Fibroblast of lung (primary cell): ENCODE measurements at regions not wholly inside any gene's neighbourhood (a gene's known extent, or its start where the extent isn't known, plus 50 kb on each side); places are given as distances from the start of the nearest gene placed in this dataset.

Experiments used
- DNase-seq, 2 donors: peaks; one replicate each; pipeline versions ENCODE4 v3.0.0 to v3.0.0-alpha.2; 2010; ENCODE audit warnings: low read depth in 2 of 2
- H2AFZ ChIP-seq: 2 replicates; pipeline ENCODE4 v1.5.1; 2012; ENCODE audit warnings: low read length, control low read depth, inconsistent platforms
- H3K27ac ChIP-seq: 2 replicates; pipeline ENCODE4 v1.5.1; 2011; ENCODE audit warnings: low read length, control low read depth; ENCODE audit not compliant: insufficient read depth
- H3K27me3 ChIP-seq: 2 replicates; pipeline ENCODE4 v1.5.1; 2011; ENCODE audit warnings: mild to moderate bottlenecking, low read length; ENCODE audit not compliant: control insufficient read depth, insufficient read depth
- H3K36me3 ChIP-seq: 2 replicates; pipeline ENCODE4 v1.5.1; 2011; ENCODE audit warnings: low read length; ENCODE audit not compliant: control insufficient read depth, insufficient read depth
- H3K4me1 ChIP-seq: 2 replicates; pipeline ENCODE4 v1.5.1; 2011; ENCODE audit warnings: low read length; ENCODE audit not compliant: control insufficient read depth, insufficient read depth; ENCODE audit errors: extremely low read depth
- H3K4me2 ChIP-seq: 2 replicates; pipeline ENCODE4 v1.5.1; 2011; ENCODE audit warnings: low read length, control low read depth; ENCODE audit not compliant: insufficient read depth; ENCODE audit errors: extremely low read depth
- H3K4me3 ChIP-seq, 4 experiments: fragments of 200-600 bp in 1 of 4; sonication (generic) in 1 of 4; replicated peaks in 1 of 4; 2 replicates each; pipeline ENCODE4 v1.5.1; 2011 to 2016; ENCODE audit warnings: low read length in 4 of 4, low read depth in 3 of 4, mild to moderate bottlenecking in 3 of 4, control low read depth in 2 of 4, inconsistent platforms in 1 of 4, mixed read lengths in 1 of 4; ENCODE audit not compliant: insufficient read depth in 1 of 4; ENCODE audit errors: control extremely low read depth in 1 of 4
- H3K79me2 ChIP-seq: 2 replicates; pipeline ENCODE4 v1.5.1; 2012; ENCODE audit warnings: mild to moderate bottlenecking, low read length, inconsistent platforms; ENCODE audit not compliant: control insufficient read depth, insufficient read depth
- H3K9ac ChIP-seq: 2 replicates; pipeline ENCODE4 v1.5.1; 2011; ENCODE audit warnings: mild to moderate bottlenecking, low read length, control low read depth; ENCODE audit not compliant: insufficient read depth
- H3K9me3 ChIP-seq: 2 replicates; pipeline ENCODE4 v1.5.1; 2012; ENCODE audit warnings: low read depth, low read length; ENCODE audit not compliant: control insufficient read depth, insufficient read depth
- H4K20me1 ChIP-seq: 2 replicates; pipeline ENCODE4 v1.5.1; 2011; ENCODE audit warnings: low read length; ENCODE audit not compliant: control insufficient read depth, insufficient read depth; ENCODE audit errors: extremely low read depth
- CTCF ChIP-seq, 2 donors: IDR thresholded peaks in 1 of 2; conservative IDR thresholded peaks in 1 of 2; 1 replicate in 1 of 2; 2 replicates in 1 of 2; pipeline ENCODE4 v1.5.1; 2011 to 2012; ENCODE audit warnings: low read length in 2 of 2, control low read depth in 1 of 2, inconsistent platforms in 1 of 2, low read depth in 1 of 2, mild to moderate bottlenecking in 1 of 2
- EZH2 ChIP-seq: IDR thresholded peaks from 2 replicates; pipeline ENCODE4 v1.5.1; 2012; ENCODE audit warnings: low read length, control low read depth, mild to moderate bottlenecking; ENCODE audit errors: missing control alignments

GRCh38 chr18:39795350-39795749, 2159.7 kb upstream of the PIK3C3 start:
- no peak for DNase-seq
- no peak overlapping the region for H2AFZ ChIP-seq

GRCh38 chr18:39793609-39794008, 2161.4 kb upstream of the PIK3C3 start:
- H3K9me3 ChIP-seq: no peaks in the 10 kb centered on the region
- no peaks in the 10 kb centered on the region for H3K36me3 ChIP-seq
- no peak overlapping the region for H2AFZ ChIP-seq
- no peaks in the 10 kb centered on the region for H3K4me1 ChIP-seq
- no peaks in the 10 kb centered on the region for H4K20me1 ChIP-seq
- no peak overlapping the region for H3K4me3 ChIP-seq
- H3K27ac ChIP-seq: no peak overlapping the region
- no peak overlapping the region for H3K4me2 ChIP-seq
- H3K9ac ChIP-seq: no peak overlapping the region
- TF ChIP-seq CTCF (conservative IDR thresholded peaks at IDR 0.05 in 1 of 2, IDR thresholded peaks at IDR 0.05 in 1 of 2; ENCODE audit: low read depth in 1 of 2, low read length in 2 of 2) (no peak), EZH2 (no peak)
- no peaks in the 10 kb centered on the region for H3K27me3 ChIP-seq
- no peaks in the 10 kb centered on the region for H3K79me2 ChIP-seq
- DNase-seq: no peak

More at GRCh38 chr18:39795350-39795749, 2159.7 kb upstream of the PIK3C3 start:
- Histone ChIP-seq H4K20me1 (no peaks in the 10 kb centered on the region), H3K4me2 (no peak overlapping the region), H3K9me3 (no peaks in the 10 kb centered on the region), H3K27me3 (no peaks in the 10 kb centered on the region), H3K27ac (no peak overlapping the region), H3K4me3 (no peak overlapping the region), H3K36me3 (no peaks in the 10 kb centered on the region), H3K4me1 (no peaks in the 10 kb centered on the region), H3K79me2 (no peaks in the 10 kb centered on the region), H3K9ac (no peak overlapping the region)
- TF ChIP-seq CTCF (conservative IDR thresholded peaks at IDR 0.05 in 1 of 2, IDR thresholded peaks at IDR 0.05 in 1 of 2; ENCODE audit: low read depth in 1 of 2, low read length in 2 of 2): no peak

DNA sequence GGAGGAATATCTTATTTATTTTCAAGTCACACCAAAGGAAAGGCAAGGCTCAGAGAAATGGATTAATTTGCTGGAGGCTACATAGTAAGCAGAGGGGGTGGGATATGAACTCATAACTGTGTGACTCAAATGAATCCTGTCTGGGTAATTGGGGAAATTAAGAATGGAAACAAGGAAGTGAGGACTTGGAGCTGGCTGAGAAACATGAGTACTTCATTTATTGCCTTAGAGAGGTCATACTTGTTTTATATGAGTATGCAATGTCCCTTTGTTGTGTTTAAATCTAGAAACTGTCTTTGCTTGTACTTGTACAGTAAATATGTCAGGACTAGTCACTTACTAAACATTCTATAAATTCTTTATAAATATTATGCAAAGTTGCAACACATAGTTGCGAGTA, 2166.7 kb upstream of the PIK3C3 start:
- no peak for DNase-seq
- Histone ChIP-seq H4K20me1 (no peaks in the 10 kb centered on the region), H3K4me2 (no peak overlapping the region), H3K36me3 (no peaks in the 10 kb centered on the region), H3K9ac (no peak overlapping the region), H3K4me1 (no peaks in the 10 kb centered on the region), H3K9me3 (no peaks in the 10 kb centered on the region), H3K27me3 (no peaks in the 10 kb centered on the region), H2AFZ (no peak overlapping the region), H3K27ac (no peak overlapping the region), H3K79me2 (no peaks in the 10 kb centered on the region), H3K4me3 (no peak overlapping the region)
- TF ChIP-seq CTCF (conservative IDR thresholded peaks at IDR 0.05 in 1 of 2, IDR thresholded peaks at IDR 0.05 in 1 of 2; ENCODE audit: low read depth in 1 of 2, low read length in 2 of 2) (no peak), EZH2 (no peak)
